ENCODE measurements at regions not wholly inside any gene's neighbourhood (a gene's known extent, or its start where the extent isn't known, plus 50 kb on each side); places are given as distances from the start of the nearest gene placed in this dataset.

- POLR2A ChIA-PET, result no interaction called here
- in situ Hi-C loops (cut with MboI), result no loop called here
Observed at GRCh38 chr4:160592258-160592657, 1489.4 kb downstream of the RAPGEF2 start.

More at GRCh38 chr4:160592258-160592657, 1489.4 kb downstream of the RAPGEF2 start:
- no peak for TF ChIP-seq NKRF (conservative IDR thresholded peaks at IDR 0.05)
- no peak for TF ChIP-seq ZSCAN29 (IDR thresholded peaks at IDR 0.05)
- TF ChIP-seq JUND (IDR thresholded peaks at IDR 0.05; ENCODE audit: low read depth, low read length), result no peak
- TF ChIP-seq ATF7 (IDR thresholded peaks at IDR 0.05; ENCODE audit: low read depth), result no peak
- TF ChIP-seq BRCA1 (IDR thresholded peaks at IDR 0.05; ENCODE audit: low read depth, low read length), result no peak
- no peak for TF ChIP-seq SMC3 (IDR thresholded peaks at IDR 0.05; ENCODE audit: borderline replicate concordance, low read length)
- no peak for TF ChIP-seq TAF1 (IDR thresholded peaks at IDR 0.05; ENCODE audit: borderline replicate concordance, low read depth, low read length)
- no peak for TF ChIP-seq NR2C2 (IDR thresholded peaks at IDR 0.05; ENCODE audit: borderline replicate concordance, control insufficient read depth, insufficient read length, low read depth)
- TF ChIP-seq PBX3 (IDR thresholded peaks at IDR 0.05; ENCODE audit: insufficient replicate concordance, low read depth, low read length), result no peak
- no peak for TF ChIP-seq RAD21 (IDR thresholded peaks at IDR 0.05; ENCODE audit: insufficient read depth, low read depth, low read length)
- no peak for TF ChIP-seq BCL11A (IDR thresholded peaks at IDR 0.05; ENCODE audit: low read depth, low read length)
- TF ChIP-seq TCF3 (IDR thresholded peaks at IDR 0.05; ENCODE audit: borderline replicate concordance, insufficient read depth, low read depth, low read length), result no peak
- TF ChIP-seq JUNB (IDR thresholded peaks at IDR 0.05), result no peak
- Histone ChIP-seq H2AFZ (ENCODE audit: control insufficient read depth, low read depth, low read length) (no peak overlapping the region), H4K20me1 (ENCODE audit: control insufficient read depth, insufficient read depth) (no peaks in the 10 kb centered on the region), H3K27ac (ENCODE audit: control insufficient read depth, insufficient read depth) (no peak overlapping the region), H3K79me2 (ENCODE audit: control insufficient read depth, insufficient read depth, low read length) (no peaks in the 10 kb centered on the region), H3K9ac (ENCODE audit: control insufficient read depth, insufficient read depth, low read length) (no peak overlapping the region), H3K4me3 (no peak overlapping the region), H3K27me3 (replicated peaks in 1 of 2; ENCODE audit: control insufficient read depth in 2 of 2, insufficient read depth in 2 of 2, low read length in 1 of 2) (no peaks in the 10 kb centered on the region), H3K9me3 (replicated peaks; ENCODE audit: control insufficient read depth, insufficient read depth, low read length) (no peaks in the 10 kb centered on the region), H3K4me1 (ENCODE audit: control insufficient read depth, insufficient read depth, low read length) (no peaks in the 10 kb centered on the region), H3K4me2 (ENCODE audit: control insufficient read depth, insufficient read depth) (no peak overlapping the region), H3K36me3 (ENCODE audit: control insufficient read depth in 2 of 2, insufficient read depth in 2 of 2, low read length in 1 of 2) (no peaks in the 10 kb centered on the region)
- WGBS (ENCODE audit: insufficient coverage, insufficient replicate concordance, low lambda C conversion rate, missing lambda C conversion rate), result 1% methylated on average over 4 of the region's 4 CpGs
- intact Hi-C loops (cut with micrococcal nuclease; ENCODE audit: unreplicated experiment), result no loop called here
- CTCF ChIA-PET, result no interaction called here
- no TSS peak for BruUV-seq (replicated peaks)
- DNase-seq (ENCODE audit: low read depth, low spot score) (no peak), FAIRE-seq (no peak), ATAC-seq (no peak)
- SMC1A ChIA-PET (ENCODE audit: uncharacterized antibody, unreplicated experiment), result no interaction called here
- RAD21 ChIA-PET (ENCODE audit: unreplicated experiment), result no interaction called here
